GM19025 (cell line): ENCODE measurements at regions not wholly inside any gene's neighbourhood (a gene's known extent, or its start where the extent isn't known, plus 50 kb on each side); places are given as distances from the start of the nearest gene placed in this dataset.
A peak's percentile ranks its signal among the peaks of the same experiment; 100 is the strongest.
"Not testable (repeated sequence)": the region's sequence is repeated elsewhere in the genome, so short reads cannot be mapped to it uniquely, and the experiment has no call there.

Experiments used
- ATAC-seq: cut with Tn5 transposase; IDR thresholded peaks from one replicate; pipeline ENCODE4 v1.9.1; 2021; ENCODE audit warnings: mild to moderate bottlenecking, low read depth, moderate library complexity; ENCODE audit not compliant: unreplicated experiment

DNA sequence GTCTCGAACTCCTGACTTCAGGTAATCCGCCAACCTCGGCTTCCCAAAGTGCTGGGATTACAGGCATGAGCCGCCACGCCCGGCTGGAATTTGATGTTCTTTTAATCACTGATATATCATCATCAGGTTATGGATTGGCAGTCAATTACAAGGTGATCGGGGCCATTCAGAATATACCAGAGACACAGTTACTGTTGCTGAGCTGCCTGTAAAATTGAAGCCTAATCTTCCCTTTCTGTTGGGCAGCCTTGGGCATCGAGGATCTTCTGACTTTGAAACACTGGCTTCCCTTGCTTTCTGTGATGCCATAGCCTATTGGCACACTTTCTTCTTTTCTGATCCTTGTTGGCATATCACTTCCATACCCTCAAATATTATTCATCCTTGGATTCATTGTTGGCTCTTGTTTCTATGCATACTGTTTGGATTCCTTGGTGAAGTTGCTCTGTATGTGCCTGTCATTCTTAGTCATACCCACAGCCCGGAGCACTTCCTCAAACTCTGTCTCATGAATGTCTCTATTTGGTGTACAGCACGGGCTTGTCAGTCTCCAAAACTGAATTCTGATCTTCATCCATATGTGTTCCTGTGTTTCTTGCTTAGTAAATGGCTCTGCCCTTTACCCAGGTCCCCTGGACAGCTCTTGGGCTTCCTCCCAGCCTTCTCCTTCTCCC is 85.6 kb upstream of the CRYM start:
- ATAC-seq = not testable (repeated sequence)

DNA sequence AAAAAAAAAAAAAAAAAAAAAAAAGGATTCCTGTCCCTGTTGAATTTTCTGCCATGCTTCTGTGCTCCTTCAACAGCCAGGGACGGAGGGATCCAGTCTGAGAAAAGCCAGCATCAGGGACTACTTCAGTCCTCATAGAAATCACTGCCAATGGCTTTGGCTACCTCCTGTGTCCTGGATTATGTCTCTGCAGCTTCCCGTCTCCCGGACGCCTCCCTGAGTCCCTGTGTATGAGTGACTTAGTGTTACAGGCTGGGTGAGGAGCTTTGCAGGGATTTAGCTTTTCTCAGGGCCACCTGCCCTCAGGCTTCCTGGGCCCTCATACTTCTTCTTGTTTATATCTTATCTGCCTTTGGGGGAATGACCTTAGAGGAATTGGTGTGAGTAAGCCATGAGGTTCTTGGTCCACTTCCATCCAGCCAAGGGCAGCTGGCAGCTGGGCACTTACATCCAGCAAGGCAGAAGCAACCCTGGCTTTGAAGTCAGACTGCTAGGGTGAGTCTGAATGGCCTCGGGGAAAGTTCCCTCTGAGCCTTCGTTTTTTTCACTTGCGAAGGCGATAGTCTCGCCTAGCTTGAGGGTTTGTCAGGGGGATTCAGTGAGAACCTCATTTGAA is 83.6 kb upstream of the CRYM start:
- ATAC-seq = not testable (repeated sequence)

DNA sequence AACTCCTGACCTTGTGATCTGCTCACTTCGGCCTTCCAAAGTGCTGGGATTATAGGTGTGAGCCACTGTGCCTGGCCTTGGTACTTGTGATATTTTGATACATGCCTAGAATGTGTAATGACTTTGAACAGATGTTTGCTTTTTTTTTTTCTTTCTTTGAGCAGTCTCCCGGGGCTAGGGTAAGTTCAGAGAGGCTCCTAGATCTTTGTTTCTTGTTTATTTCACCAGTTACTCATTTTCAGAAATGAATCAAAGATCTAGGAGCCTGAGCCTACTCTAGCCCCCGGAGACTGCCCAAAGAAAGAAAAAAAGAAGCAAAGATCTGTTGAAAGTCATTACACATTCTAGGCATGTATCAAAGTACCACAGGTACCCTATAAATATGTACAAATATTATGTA is 83.0 kb upstream of the CRYM start:
- ATAC-seq = not testable (repeated sequence)

DNA sequence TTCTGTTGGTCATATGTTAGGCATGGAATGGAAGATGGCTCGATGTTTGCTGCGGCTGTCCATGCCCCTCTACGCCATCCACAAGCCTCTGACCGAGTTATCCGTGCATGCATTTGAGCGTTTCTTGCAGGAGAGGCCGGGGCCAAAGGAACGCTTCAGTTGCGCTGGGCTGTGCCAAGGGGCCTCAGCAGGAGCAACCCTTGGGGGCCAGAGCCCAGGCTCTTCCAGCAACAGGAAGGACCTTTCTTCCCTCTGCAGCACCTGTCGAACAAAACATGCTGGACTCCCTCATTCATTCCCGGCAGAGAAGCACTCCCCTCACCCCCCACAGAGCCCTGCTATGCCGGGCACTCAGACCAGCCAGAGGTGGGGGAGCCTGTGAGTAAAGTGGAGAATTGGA is 81.4 kb upstream of the CRYM start:
- not testable (repeated sequence) for ATAC-seq

DNA sequence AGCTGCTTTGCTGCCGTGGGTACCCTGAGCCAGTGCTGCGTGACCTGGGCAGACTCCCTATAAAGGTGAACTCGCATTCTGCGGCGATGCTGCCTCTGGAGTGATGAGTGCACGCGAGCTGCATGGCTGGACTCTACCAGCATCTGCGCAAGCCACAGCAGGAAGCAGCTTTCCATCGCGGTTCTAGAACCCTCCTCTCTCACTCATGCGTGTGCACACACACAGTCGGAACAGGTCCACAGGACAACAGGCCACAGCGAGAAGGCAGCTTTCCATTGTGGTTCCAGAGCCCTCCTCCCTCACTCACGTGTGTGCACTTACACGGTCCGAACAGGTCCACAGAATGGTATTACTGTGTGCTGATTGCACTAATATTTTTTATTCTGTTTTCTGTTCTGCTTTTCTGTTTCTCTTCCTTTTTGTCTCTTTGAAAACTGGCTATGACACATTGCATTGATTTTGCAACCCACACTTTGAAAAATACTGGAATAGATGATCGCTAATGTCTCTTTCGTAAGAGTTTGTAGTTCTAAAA is 80.2 kb upstream of the CRYM start:
- ATAC-seq = peak; percentile 43

DNA sequence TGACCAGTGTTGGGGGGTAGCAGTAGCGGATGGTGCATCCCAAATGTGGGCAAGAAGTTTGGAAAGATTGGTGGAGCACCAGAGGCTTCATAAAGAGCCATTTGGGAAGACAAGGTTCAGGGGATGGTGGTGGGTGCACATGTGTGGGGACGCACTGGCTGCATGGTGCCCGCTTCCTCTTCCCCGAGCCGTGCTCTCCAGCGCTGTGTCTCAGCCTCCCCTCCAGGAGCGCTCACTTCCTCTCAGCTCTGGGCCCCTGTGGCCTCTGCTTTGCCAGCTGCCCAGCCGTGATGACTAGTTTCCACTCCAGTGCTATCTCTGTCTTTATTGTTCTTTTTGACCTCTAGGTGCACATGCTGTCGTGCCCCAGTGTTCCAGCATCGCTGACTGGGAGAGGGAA is 78.2 kb upstream of the CRYM start:
- ATAC-seq = not testable (repeated sequence)

DNA sequence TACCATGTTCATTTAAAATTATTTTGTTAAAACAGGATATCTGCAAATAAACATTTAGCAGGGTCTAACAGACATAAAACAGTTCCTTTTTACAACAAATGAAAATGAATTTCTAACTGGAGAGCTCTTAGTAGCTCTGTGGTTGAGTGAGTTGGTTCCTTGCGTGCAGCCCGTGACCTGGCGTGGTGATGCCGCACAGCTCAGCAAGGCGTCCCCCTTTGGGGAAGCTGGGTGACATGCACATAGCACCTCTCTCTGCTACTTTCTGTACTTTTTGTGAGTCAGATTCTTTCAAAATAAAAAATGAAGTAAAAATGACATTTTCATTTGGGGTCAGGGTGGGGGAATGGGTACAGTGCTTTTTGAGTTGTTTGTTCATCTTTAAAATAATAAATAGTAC is 73.3 kb upstream of the CRYM start:
- not testable (repeated sequence) for ATAC-seq

DNA sequence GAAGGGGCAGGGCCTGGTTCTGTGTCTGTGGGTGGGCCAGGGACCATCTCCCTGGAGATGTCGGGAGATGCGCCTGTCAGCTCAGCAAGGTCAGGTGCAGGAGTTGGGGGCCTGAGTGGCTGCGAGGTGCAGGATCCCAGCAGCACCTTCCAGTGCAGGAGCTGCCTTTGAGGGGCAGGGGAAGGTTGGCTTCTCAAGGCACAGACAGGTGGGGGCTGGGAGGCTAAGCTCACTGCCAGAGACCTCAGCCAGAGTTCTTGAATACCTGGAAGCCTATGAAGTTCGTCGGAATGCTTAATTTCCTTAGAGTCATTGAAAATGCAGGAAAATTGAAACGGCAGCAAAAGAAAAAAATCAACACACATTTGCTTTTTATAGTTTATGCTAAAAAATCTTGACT is 72.8 kb upstream of the CRYM start:
- not testable (repeated sequence) for ATAC-seq

DNA sequence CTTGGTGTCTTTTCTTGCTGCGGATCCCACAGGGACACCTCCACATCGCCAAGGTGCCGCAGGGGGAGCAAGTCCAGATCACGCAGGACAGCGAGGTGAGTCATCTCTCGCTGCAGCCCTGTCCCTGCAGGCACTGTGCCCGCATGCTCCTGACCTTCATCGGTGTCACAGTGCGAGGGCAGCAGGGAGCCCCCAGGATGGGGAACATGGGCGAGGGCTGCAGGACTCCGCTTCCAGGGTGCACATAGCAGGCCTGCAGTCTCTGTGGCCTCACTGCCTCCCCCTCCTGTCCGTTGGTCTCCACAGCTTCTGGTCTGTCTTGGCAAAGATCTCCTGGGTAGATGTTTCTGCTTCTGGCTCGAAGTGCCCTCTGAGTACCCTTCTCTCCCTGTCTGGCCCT is 71.2 kb upstream of the CRYM start:
- ATAC-seq = not testable (repeated sequence)

DNA sequence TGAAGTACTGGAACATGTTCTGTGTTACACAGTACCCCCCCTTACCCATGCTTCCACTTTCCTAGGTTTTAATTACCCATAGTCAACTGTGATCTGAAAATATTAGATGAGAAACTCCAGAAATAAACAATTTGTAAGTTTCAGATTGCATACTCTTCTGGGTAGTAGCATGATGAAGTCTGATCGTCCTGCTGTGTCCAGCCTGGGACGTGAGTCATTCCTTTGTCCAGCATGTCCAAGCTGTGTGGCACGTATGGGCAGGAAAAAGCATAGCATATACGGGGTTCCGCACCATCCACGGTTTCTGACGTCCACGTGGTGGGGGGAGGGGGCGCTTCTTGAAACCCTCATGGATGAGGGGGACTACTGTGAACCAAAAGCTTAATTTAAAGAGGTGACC is 70.7 kb upstream of the CRYM start:
- ATAC-seq = not testable (repeated sequence)

DNA sequence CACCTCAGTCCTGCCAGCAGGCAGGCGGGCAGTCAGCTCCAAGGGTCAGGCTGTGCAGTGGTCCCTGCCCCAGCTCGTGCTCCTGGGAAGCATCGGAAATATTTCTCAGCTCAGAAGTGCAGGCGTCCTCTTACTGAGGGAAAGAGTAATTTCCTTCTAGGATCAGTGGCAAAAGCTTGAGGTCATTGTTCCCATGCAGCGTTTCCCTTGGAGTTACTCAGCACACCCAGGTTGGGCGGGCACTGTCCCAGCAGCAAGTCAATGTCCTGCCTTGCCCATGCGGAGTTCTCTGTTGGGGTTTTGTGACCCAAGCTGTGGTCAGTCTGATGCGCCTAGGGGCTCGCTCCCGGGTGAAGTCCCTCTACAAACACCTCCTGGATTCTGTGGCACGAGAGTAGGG is 69.4 kb upstream of the CRYM start:
- not testable (repeated sequence) for ATAC-seq

DNA sequence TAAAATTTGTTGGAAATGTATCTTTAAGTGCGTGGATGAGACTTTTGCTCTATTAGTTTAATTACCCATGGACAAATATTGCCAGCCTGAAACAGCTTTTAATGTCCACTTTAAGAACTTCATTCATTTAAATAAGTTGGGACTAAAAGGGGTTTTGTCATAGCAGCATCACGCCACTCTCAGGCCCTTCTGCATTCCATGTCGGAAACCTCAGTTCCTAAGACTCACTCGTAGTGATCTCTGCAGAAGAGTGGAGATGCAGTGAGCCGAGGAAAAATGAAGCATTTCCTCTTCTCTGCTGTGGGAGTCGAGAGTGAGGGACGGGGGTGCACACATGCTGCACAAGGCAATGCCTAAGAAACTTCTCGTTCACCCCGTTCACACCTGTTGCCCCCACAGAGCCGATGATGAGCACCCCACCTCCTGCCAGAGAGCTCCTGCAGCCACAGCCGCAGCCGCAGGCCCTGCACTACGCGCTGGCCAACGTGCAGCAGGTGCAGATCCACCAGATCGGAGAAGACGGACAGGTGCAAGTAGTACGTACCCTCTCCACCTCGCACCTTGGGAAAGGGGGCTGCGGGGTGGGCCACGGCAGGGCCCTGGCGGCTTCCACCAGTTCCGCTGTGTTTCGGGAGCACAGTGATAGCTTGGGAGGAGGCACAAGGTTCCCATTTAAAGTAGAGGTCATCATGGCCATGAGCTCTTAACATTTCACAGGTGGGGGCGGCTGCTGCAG is 68.8 kb upstream of the CRYM start:
- ATAC-seq = not testable (repeated sequence)

DNA sequence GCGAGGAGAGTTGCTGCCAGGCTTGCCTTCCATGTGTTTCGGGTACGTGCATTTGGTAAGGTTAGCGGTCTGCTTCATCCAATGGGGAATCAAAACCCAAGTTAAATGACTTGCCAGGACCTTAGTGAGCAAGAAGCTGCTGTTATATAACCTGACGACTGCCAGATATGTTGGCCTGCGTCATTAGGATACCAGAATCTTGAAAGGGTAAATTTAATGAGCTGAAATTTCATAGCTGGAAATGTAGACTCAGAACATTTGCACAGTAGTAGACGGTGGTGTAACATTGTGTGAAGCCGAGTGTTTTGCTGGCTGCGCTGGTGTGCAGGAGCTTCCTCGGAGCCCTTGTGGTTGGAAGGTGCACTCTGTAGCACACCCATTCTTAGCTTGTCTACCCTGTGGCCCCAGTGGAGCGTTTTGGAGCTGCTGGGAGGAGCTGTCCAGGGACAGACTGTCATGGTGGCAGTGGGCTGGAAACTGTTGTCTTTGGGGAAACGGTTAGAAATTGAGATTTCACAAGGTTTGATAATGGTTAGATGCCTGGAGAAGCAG is 66.3 kb upstream of the CRYM start:
- not testable (repeated sequence) for ATAC-seq

DNA sequence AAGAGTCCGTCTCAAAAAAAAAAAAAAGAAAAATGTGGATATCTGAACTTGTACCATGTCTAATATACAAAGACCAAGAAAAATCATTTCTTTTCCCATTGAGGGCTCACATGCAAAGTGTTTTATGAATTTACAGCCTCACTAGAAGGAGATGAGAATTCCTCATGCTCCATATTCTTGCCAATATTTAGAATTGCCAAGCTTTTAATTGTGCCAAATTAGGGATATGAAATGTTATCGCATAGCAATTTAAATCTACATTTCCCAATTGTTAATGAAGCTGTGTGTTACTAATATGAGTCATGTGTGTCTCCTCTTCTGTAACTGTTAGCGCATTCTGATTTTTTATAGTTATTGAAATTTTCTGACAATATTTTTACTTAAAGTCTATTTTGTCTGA is 63.0 kb upstream of the CRYM start:
- no peak for ATAC-seq

DNA sequence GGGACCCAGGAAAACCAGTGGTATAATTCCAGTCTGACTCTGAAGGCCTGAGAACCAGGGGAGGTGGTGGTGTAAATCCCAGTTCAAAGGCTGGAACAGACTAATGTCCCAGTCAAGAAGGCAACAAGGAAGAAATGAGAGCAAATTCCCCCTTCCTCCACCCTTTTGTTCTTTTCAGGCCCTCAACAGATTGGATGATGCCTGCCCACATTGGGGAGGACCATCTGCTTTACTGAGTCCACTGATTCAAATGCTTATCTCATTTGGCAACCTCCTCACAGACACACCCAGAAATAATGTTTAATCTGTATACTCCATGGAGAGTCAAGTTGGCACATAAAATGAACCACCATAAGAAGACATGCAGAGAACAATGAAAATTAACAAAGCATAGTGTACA is 61.9 kb upstream of the CRYM start:
- ATAC-seq = no peak

DNA sequence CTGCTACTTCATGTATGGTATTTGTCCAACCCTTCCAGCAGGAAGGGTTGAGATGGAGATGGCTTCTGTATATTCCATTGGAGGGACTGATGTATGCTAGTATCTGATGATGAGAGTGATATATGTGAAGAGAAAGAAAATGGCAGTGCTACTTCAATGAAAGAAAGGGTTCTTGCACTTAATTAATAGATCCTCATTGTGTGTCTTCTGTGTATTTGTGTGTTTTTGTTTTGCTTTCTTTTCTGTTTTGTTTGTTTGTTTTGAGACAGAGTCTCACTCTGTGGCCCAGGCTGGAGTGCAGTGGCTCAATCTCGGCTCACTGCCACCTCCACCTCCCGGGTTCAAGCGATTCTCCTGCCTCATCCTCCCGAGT is 61.2 kb upstream of the CRYM start:
- ATAC-seq = no peak

DNA sequence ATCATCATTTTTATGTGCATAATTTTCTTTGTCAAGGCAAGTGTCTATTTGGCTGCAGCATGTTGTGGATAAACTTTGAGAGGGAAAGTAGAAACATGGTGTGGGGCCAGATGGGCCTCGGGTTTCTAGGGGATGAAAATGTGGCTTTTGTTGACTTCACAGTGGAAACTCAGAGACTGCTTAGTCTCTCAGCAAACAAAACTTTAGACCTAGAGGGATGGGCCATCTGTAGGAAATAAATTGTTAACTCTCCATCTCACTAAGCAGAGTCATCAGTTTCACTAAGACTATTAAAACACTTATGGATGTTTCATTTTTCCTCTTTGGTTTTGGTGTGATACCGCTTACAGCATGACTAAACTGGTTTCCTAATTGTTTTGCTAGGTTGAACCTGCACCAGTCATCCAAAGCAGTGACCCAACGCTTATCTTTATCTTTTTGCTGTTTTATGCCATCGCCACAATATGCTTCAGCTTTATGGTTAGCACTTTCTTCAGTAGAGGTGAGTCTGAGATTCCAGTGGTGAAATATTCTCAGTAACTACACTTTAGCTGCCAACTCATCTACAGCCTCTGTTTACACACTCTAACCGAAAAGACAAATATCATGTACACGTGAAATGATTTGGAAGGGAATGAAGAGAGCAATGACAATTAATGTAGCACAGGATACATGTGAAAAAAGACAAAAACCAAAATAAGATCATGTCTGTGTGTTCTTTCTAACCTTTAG is 60.6 kb upstream of the CRYM start:
- no peak for ATAC-seq

DNA sequence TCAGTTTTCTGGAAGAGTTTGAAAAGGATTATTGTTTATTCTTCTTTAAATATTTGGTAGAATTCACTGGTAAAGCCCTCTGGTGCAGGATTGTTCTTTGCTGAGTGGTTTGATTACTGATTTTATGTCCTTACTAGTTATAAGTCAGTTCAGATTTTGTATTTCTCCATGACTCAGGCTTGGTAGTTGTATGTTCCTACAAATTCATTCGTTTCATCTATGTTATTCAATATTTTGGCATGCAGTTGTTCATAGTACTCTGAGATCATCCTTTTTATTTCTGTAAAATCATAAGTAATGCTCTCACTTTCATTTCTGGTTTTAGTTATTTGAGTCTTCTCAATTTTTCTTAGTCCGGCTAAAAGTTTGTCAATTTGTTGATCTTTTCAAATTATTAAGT is 58.1 kb upstream of the CRYM start:
- no peak for ATAC-seq

DNA sequence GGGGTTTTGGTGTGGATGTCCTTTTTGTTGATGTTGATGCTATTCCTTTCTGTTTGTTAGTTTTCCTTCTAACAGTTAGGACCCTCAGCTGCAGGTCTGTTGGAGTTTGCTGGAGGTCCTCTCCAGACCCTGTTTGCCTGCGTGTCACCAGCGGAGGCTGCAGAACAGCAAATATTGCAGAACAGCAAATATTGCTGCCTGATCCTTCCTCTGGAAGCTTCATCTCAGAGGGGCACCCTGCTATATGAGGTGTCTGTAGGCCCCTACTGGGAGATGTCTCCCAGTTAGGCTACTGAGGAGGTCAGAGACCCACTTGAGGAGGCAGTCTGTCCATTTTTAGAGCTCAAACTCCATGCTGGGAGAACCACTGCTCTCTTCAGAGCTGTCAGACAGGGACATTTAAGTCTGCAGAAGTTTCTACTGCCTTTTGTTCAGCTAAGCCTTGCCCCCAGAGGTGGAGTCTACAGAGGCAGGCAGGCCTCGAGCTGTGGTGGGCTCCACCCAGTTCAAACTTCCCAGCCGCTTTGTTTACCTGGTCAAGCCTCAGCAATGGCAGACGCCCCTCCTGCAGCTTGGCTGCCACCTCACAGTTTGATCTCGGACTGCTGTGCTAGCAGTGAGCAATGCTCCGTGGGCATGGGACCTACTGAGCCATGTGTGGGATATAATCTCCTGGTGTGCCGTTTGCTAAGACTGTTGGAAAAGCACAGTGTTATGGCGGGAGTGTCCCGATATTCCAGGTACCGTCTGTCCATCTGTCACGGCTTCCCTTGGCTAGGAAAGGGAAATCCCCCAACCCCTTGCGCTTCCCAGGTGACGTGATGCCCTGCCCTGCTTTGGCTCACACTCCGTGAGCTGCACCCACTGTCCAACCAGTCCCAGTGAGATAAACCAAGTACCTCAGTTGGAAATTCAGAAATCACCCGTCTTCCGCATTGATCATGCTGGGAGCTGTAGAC is 56.4 kb upstream of the CRYM start:
- not testable (repeated sequence) for ATAC-seq
